ENCODE measurements at regions not wholly inside any gene's neighbourhood (a gene's known extent, or its start where the extent isn't known, plus 50 kb on each side); places are given as distances from the start of the nearest gene placed in this dataset.

DNA sequence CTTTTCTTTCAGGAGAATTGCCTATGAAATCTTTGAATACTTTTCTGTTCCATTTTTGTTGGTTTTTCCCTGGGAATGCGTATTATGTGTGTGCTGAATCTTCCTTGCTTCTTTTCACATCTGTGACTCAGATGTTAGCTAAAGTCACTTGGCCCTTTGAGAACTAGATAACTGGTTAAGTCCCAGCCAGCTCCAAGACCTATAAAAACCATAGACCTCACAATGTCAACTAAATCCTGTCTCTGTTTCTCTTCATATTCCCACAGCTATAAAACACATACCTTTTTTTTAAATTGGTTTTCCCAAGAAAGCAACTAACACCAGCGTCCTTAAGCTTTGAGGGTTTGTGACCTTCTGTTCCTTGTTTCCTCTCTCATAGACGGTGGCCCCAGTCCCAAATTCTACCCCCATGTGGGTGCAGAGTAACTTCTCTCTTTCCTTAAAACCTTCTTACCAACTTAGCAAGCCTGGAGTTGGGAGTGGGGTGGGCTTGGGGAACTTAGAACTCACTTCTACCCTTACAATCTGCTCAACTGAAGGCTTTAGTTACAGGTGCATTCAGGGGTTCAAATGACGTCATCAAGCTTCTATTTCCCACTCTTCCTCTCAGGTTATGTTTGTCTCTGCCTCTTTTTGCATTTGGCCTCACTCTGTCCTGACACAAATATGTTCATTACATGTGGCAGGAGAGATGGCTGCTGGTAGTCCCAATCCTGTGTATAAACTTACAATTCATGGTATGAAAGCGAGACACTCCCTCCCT, 58.1 kb upstream of the TGIF1 start:
- H3K27ac ChIP-seq, result no peak overlapping the region
- TF ChIP-seq, protein P1, sequence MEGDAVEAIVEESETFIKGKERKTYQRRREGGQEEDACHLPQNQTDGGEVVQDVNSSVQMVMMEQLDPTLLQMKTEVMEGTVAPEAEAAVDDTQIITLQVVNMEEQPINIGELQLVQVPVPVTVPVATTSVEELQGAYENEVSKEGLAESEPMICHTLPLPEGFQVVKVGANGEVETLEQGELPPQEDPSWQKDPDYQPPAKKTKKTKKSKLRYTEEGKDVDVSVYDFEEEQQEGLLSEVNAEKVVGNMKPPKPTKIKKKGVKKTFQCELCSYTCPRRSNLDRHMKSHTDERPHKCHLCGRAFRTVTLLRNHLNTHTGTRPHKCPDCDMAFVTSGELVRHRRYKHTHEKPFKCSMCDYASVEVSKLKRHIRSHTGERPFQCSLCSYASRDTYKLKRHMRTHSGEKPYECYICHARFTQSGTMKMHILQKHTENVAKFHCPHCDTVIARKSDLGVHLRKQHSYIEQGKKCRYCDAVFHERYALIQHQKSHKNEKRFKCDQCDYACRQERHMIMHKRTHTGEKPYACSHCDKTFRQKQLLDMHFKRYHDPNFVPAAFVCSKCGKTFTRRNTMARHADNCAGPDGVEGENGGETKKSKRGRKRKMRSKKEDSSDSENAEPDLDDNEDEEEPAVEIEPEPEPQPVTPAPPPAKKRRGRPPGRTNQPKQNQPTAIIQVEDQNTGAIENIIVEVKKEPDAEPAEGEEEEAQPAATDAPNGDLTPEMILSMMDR (IDR thresholded peaks at IDR 0.05; ENCODE audit: low read depth, low read length), result no peak
- no peak for DNase-seq
- no peaks in the 10 kb centered on the region for H3K27me3 ChIP-seq (ENCODE audit: insufficient read depth, low read depth, severe bottlenecking)
- no peak overlapping the region for H3K4me3 ChIP-seq (ENCODE audit: low read depth, low read length)
- H3K9me3 ChIP-seq (ENCODE audit: severe bottlenecking), result peaks cover 4% of the 10 kb centered on the region
- H3K36me3 ChIP-seq, result no peaks in the 10 kb centered on the region

GRCh38 chr18:3392467-3392855, 57.5 kb upstream of the TGIF1 start:
- H3K27ac ChIP-seq, result no peak overlapping the region
- H3K4me3 ChIP-seq (ENCODE audit: low read depth, low read length), result no peak overlapping the region
- H3K27me3 ChIP-seq (ENCODE audit: insufficient read depth, low read depth, severe bottlenecking), result no peaks in the 10 kb centered on the region
- DNase-seq, result no peak
- no peaks in the 10 kb centered on the region for H3K36me3 ChIP-seq
- TF ChIP-seq, protein P1 (IDR thresholded peaks at IDR 0.05; ENCODE audit: low read depth, low read length), result no peak
- H3K9me3 ChIP-seq (ENCODE audit: severe bottlenecking), result peaks cover 4% of the 10 kb centered on the region

DNA sequence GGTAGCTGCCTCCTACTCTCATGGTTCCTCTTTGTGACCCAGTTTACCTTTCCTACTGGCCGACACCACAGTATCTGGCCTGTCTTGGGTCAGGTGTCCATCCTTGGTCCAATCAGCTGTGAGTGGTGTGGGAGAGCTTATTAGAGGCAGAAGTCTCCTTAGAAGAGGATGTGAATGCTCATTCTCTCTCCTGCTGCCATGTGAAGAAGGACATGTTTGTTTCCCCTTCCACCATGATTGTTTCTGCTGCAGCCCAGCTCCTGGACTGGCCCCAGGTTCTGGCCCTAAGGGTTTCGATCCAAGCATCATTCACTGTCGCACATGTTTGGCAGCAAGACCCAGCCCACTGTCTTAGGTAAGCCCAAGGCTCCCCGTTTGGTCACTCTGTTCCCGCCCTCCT, 55.3 kb upstream of the TGIF1 start:
- no peak overlapping the region for H3K4me3 ChIP-seq (ENCODE audit: low read depth, low read length)
- H3K9me3 ChIP-seq (ENCODE audit: severe bottlenecking), result peaks cover 6% of the 10 kb centered on the region
- no peaks in the 10 kb centered on the region for H3K27me3 ChIP-seq (ENCODE audit: insufficient read depth, low read depth, severe bottlenecking)
- DNase-seq, result no peak
- H3K27ac ChIP-seq, result no peak overlapping the region
- H3K36me3 ChIP-seq, result no peaks in the 10 kb centered on the region
- TF ChIP-seq, protein P1 (IDR thresholded peaks at IDR 0.05; ENCODE audit: low read depth, low read length), result no peak

DNA sequence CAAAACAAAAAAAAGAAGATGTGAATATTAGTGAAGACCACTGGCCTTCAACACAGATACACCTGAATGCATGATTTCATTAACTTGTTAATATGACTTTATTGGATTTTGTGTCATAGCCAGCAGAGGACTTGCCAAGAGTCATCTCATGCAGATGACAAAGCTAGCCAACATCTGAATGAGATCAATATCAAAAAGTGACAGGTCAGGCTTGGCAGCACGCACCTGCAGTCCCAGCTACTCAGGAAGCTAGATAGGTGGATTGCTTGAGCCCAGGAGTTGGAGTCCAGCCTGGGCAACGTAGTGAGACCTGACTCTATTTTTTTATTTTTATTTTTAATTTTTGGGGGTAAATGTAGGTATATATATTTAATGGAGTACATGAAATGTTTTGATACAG, 54.5 kb upstream of the TGIF1 start:
- TF ChIP-seq, protein P1 (IDR thresholded peaks at IDR 0.05; ENCODE audit: low read depth, low read length), result no peak
- no peak overlapping the region for H3K4me3 ChIP-seq (ENCODE audit: low read depth, low read length)
- no peaks in the 10 kb centered on the region for H3K27me3 ChIP-seq (ENCODE audit: insufficient read depth, low read depth, severe bottlenecking)
- H3K27ac ChIP-seq, result no peak overlapping the region
- no peaks in the 10 kb centered on the region for H3K36me3 ChIP-seq
- peaks cover 7% of the 10 kb centered on the region for H3K9me3 ChIP-seq (ENCODE audit: severe bottlenecking)
- DNase-seq, result no peak

DNA sequence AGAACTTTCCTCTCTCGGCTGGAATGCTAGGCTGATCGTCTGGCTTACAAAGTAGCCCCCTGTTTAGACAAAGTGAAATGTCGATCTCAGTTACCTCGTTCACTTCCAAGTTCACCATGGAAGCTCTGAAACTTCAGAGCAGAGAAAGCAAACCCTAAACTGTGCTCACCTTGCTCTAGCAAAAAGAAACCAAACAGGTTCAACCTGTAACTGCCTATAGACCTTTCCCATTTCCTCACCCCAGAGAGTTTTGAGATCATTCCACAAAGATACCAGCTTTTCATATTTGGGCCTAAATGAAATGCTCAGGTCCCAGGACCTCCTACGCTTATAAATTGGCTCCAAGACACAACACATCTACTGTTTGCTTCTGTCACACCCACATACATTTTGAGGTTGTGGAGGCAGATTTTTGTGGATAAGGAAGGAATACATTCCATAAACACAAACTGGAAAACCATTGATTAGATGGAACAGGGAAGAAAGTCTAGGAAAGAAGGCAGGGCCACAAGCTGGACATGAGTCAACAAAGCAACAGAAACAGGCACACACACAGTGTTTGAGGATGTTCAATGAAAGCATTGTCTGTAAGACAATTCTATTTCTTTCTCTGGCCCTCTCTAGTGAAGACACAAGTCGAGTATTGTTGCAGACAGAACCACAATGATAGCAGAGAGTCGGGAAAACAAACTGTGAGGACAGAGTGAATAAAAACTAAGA, 52.8 kb upstream of the TGIF1 start:
- H3K27ac ChIP-seq, result peak overlapping the region; percentile 87
- peak overlapping the region; percentile 10; the same call in 1 of the 2 replicates for H3K4me3 ChIP-seq (ENCODE audit: low read depth, low read length)
- DNase-seq, result no peak
- no peaks in the 10 kb centered on the region for H3K36me3 ChIP-seq
- peaks cover 9% of the 10 kb centered on the region for H3K9me3 ChIP-seq (ENCODE audit: severe bottlenecking)
- H3K27me3 ChIP-seq (ENCODE audit: insufficient read depth, low read depth, severe bottlenecking), result no peaks in the 10 kb centered on the region
- TF ChIP-seq, protein P1 (IDR thresholded peaks at IDR 0.05; ENCODE audit: low read depth, low read length), result no peak

Data from WERI-Rb-1 (cell line).